Ishikawa (cell line): ENCODE measurements at regions not wholly inside any gene's neighbourhood (a gene's known extent, or its start where the extent isn't known, plus 50 kb on each side); places are given as distances from the start of the nearest gene placed in this dataset.

Experiments used
- CEBPB ChIP-seq: IDR thresholded peaks from 2 replicates; pipeline ENCODE4 v1.6.1; 2012
- CREB1 ChIP-seq: IDR thresholded peaks from 2 replicates; pipeline ENCODE4 v1.6.1; 2012; ENCODE audit warnings: low read depth
- EGR1 ChIP-seq: IDR thresholded peaks from 2 replicates; pipeline ENCODE4 v1.6.1; 2012
- EP300 ChIP-seq: IDR thresholded peaks from 2 replicates; pipeline ENCODE4 v1.6.1; 2012; ENCODE audit warnings: borderline replicate concordance
- FOXM1 ChIP-seq: IDR thresholded peaks from 2 replicates; pipeline ENCODE4 v1.6.1; 2012; ENCODE audit warnings: low read depth, borderline replicate concordance
- NFIC ChIP-seq: IDR thresholded peaks from 2 replicates; pipeline ENCODE4 v1.6.1; 2012
- RAD21 ChIP-seq: IDR thresholded peaks from 2 replicates; pipeline ENCODE4 v1.6.1; 2012; ENCODE audit warnings: low read depth
- TAF1 ChIP-seq: IDR thresholded peaks from 2 replicates; pipeline ENCODE4 v1.6.1; 2012; ENCODE audit warnings: low read depth, mild to moderate bottlenecking
- TCF12 ChIP-seq: IDR thresholded peaks from 2 replicates; pipeline ENCODE4 v1.6.1; 2012; ENCODE audit warnings: low read depth
- TEAD4 ChIP-seq: IDR thresholded peaks from 2 replicates; pipeline ENCODE4 v1.6.1; 2012
- YY1 ChIP-seq: IDR thresholded peaks from 2 replicates; pipeline ENCODE4 v1.6.1; 2012; ENCODE audit warnings: low read depth
- ZBTB7A ChIP-seq: IDR thresholded peaks from 2 replicates; pipeline ENCODE4 v1.6.1; 2012; ENCODE audit warnings: low read depth
- TF ChIP-seq, protein P1 (sequence below): IDR thresholded peaks from 2 replicates; pipeline ENCODE4 v1.6.1; 2012
- TF ChIP-seq, protein P2 (sequence below): IDR thresholded peaks from 2 replicates; pipeline ENCODE4 v1.6.1; 2012
- TF ChIP-seq, protein P3 (sequence below): IDR thresholded peaks from 2 replicates; pipeline ENCODE4 v1.6.1; 2012; ENCODE audit warnings: low read depth, mild to moderate bottlenecking

DNA sequence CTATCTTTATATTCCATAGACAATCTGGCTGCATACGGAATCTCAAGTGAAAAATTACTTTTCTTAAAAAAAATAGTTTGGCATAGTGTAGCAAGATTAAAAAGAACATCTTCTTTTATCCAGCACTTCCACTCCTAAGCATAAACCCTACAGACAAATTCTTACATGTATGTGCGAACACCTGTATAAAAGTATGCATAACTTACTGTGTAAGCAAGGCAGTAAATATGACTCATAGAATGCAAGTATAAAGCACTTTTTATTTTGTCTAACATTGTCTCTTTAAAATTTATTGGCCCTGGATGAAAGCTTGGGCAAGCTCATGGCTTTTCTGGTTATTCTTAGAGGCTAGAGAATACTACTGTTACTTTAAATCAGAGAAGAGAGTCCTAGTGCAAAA, 86.4 kb downstream of the MSX2 start:
- TF ChIP-seq TCF12 (no peak), RAD21 (no peak), YY1 (no peak), TEAD4 (no peak), CREB1 (no peak), TAF1 (no peak), FOXM1 (no peak), CEBPB (no peak), EP300 (no peak), ZBTB7A (no peak), NFIC (no peak), EGR1 (no peak)
- TF ChIP-seq, protein P1, sequence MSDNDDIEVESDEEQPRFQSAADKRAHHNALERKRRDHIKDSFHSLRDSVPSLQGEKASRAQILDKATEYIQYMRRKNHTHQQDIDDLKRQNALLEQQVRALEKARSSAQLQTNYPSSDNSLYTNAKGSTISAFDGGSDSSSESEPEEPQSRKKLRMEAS, result no peak
- TF ChIP-seq, protein P2, sequence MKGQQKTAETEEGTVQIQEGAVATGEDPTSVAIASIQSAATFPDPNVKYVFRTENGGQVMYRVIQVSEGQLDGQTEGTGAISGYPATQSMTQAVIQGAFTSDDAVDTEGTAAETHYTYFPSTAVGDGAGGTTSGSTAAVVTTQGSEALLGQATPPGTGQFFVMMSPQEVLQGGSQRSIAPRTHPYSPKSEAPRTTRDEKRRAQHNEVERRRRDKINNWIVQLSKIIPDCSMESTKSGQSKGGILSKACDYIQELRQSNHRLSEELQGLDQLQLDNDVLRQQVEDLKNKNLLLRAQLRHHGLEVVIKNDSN, result no peak
- TF ChIP-seq, protein P3, sequence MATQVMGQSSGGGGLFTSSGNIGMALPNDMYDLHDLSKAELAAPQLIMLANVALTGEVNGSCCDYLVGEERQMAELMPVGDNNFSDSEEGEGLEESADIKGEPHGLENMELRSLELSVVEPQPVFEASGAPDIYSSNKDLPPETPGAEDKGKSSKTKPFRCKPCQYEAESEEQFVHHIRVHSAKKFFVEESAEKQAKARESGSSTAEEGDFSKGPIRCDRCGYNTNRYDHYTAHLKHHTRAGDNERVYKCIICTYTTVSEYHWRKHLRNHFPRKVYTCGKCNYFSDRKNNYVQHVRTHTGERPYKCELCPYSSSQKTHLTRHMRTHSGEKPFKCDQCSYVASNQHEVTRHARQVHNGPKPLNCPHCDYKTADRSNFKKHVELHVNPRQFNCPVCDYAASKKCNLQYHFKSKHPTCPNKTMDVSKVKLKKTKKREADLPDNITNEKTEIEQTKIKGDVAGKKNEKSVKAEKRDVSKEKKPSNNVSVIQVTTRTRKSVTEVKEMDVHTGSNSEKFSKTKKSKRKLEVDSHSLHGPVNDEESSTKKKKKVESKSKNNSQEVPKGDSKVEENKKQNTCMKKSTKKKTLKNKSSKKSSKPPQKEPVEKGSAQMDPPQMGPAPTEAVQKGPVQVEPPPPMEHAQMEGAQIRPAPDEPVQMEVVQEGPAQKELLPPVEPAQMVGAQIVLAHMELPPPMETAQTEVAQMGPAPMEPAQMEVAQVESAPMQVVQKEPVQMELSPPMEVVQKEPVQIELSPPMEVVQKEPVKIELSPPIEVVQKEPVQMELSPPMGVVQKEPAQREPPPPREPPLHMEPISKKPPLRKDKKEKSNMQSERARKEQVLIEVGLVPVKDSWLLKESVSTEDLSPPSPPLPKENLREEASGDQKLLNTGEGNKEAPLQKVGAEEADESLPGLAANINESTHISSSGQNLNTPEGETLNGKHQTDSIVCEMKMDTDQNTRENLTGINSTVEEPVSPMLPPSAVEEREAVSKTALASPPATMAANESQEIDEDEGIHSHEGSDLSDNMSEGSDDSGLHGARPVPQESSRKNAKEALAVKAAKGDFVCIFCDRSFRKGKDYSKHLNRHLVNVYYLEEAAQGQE, result no peak

DNA sequence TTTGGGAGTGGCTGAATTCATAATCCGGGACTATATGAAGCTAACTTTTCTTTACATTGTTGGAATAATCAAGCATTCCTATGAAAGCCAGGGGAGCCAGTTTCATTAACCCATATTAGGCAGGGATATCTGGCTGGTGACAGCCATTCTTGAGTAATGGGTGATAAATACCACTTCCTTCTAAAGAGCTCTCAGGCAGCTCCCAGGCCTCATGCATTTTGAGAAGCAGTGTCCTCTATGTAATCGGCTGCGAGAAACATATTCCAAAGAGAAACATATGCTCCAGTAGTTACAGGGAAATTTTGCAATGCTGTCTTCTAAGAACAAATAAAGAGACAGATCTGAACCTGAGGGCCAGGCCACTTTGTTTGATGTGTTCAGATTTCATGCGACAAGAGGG, 83.1 kb downstream of the MSX2 start:
- TF ChIP-seq CREB1 (no peak), TAF1 (no peak), CEBPB (no peak), TCF12 (no peak), YY1 (no peak), RAD21 (no peak), NFIC (no peak), FOXM1 (no peak), EP300 (no peak), TEAD4 (no peak), EGR1 (no peak), ZBTB7A (no peak)
- TF ChIP-seq, protein P2, result no peak
- TF ChIP-seq, protein P3, result no peak
- TF ChIP-seq, protein P1, result no peak

DNA sequence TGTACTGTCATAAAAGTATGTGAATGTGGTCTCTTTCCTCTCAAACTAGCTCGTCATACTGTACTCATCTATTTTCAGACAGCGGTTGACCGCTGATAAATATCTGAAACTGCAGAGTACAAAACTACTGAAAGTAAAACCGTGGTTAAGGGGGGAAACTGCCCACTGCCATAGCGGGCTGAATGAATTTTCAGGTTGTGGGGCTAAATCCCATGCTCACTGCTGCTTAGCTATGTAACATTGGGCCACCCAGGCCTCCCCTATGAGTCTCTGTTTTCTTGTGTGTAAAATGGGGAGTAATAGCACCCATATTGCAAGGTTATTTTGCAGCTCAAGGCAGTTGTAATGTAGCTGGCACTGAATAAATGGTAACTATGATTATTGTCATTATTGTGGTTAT, 82.3 kb downstream of the MSX2 start:
- no peak for TF ChIP-seq YY1
- TF ChIP-seq CREB1, result no peak
- no peak for TF ChIP-seq EP300
- TF ChIP-seq TCF12, result no peak
- no peak for TF ChIP-seq ZBTB7A
- TF ChIP-seq, protein P2, result no peak
- TF ChIP-seq NFIC, result no peak

DNA sequence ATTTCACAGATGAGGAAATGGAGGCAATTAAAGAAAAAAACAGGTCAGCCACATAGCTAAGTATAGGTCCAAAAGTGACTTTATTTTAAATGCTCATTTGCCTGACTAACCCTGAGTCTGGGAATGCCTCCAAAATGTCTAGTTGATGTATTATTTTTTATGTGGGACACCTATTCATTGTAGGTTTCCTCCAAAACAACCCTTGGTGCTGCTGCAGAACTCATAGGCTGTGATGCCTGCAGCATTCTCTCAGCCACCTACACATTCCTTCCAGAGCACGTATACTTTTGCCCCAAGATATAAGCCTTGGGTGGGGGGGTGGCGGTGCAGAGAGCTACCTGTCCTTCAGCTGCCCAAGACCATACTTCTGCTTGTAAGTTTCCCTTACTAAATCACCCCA, 77.4 kb downstream of the MSX2 start:
- TF ChIP-seq, protein P2, result no peak
- TF ChIP-seq RAD21, result no peak

DNA sequence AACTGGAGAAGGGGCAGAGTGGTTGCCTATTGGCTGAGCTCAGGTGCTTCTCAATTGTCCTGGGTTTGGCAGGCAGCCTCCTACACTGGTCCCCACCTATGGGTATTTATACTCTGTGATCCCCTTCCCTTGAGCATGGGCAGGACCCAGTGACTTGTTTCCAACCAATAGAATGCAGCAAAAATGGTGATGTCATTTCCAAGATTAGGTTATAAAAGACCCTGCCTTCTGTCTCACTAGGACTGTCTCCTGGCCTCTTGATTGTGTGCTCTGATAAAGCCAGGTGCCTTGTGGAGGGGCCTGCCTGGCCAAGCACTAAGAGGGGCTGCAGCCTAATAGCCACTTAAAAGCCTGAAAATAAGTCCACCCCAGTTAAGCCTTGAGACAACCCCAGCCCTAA, 76.1 kb downstream of the MSX2 start:
- TF ChIP-seq RAD21, result no peak
- no peak for TF ChIP-seq CEBPB
- TF ChIP-seq NFIC, result no peak
- no peak for TF ChIP-seq TAF1
- TF ChIP-seq, protein P3, result no peak
- no peak for TF ChIP-seq EP300
- TF ChIP-seq TCF12, result no peak
- TF ChIP-seq ZBTB7A, result no peak
